IMR-90 (cell line): ENCODE measurements at regions not wholly inside any gene's neighbourhood (a gene's known extent, or its start where the extent isn't known, plus 50 kb on each side); places are given as distances from the start of the nearest gene placed in this dataset.

Source experiments
- ATAC-seq: fragments of 200-7000 bp; cut with Tn5 transposase; 2 replicates; pipeline ENCODE4 v1.9.1; 2020; ENCODE audit warnings: low read depth, mild to moderate bottlenecking, moderate library complexity
- BruUV-seq: library from RNA; stranded (reverse); fragments of 400-500 nt; replicated peaks from 2 replicates; lab custom pipeline; 2021; lab: Mats Ljungman, UMichigan
- CTCF ChIA-PET: fragments of 300-600 bp; formaldehyde crosslinking; extraction: SDS; loops from one replicate; lab custom pipeline; 2021; ENCODE audit warnings: antibody characterized with exemption; lab: Yijun Ruan, JAX
- POLR2A ChIA-PET: fragments of 300-600 bp; sonication (Branson Sonifier 250); formaldehyde crosslinking; loops from one replicate; lab custom pipeline; 2022; ENCODE audit warnings: antibody characterized with exemption; ENCODE audit not compliant: unreplicated experiment; lab: Charles Lee
- DNase-seq: peaks from one replicate; pipeline ENCODE4 v3.0.0; 2013
- H2AFZ ChIP-seq: replicated peaks from 2 replicates; pipeline ENCODE3; 2013; ENCODE audit warnings: low read length, mild to moderate bottlenecking; ENCODE audit not compliant: poor library complexity
- H2AK5ac ChIP-seq: 2 replicates; pipeline ENCODE4 v1.6.1; 2013; ENCODE audit warnings: low read depth, low read length, inconsistent platforms
- H2AK9ac ChIP-seq: replicated peaks from 2 replicates; pipeline ENCODE3; 2013; ENCODE audit warnings: mild to moderate bottlenecking, low read depth, low read length, moderate library complexity; ENCODE audit not compliant: poor library complexity
- H2BK120ac ChIP-seq: 2 replicates; pipeline ENCODE4 v1.6.1; 2013; ENCODE audit warnings: low read depth, low read length, inconsistent platforms
- H2BK15ac ChIP-seq: 3 replicates; pipeline ENCODE4 v1.6.1; 2013; ENCODE audit warnings: low read depth, low read length, inconsistent platforms
- H2BK20ac ChIP-seq: 2 replicates; pipeline ENCODE4 v1.6.1; 2013; ENCODE audit warnings: low read depth, mild to moderate bottlenecking, inconsistent platforms, low read length, moderate library complexity
- H2BK5ac ChIP-seq: 2 replicates; pipeline ENCODE4 v1.6.1; 2013; ENCODE audit warnings: mild to moderate bottlenecking, low read depth, low read length, inconsistent platforms; ENCODE audit not compliant: poor library complexity, severe bottlenecking
- H3K14ac ChIP-seq: replicated peaks from 2 replicates; pipeline ENCODE4 v1.6.1; 2013; ENCODE audit warnings: low read depth, low read length, inconsistent platforms
- H3K18ac ChIP-seq: 2 replicates; pipeline ENCODE4 v1.6.1; 2013; ENCODE audit warnings: low read depth, low read length, control low read depth
- H3K23ac ChIP-seq: 2 replicates; pipeline ENCODE4 v1.6.1; 2013; ENCODE audit warnings: low read depth, low read length, inconsistent platforms
- H3K27ac ChIP-seq: 2 replicates; pipeline ENCODE4 v1.5.1; 2013; ENCODE audit warnings: mild to moderate bottlenecking, control low read depth, low read length; ENCODE audit not compliant: insufficient read depth
- H3K27me3 ChIP-seq: 2 replicates; pipeline ENCODE4 v1.6.1; 2013; ENCODE audit warnings: low read length; ENCODE audit not compliant: control insufficient read depth, insufficient read depth
- H3K36me3 ChIP-seq: 2 replicates; pipeline ENCODE4 v1.6.1; 2013; ENCODE audit warnings: low read length, mixed read lengths; ENCODE audit not compliant: control insufficient read depth, insufficient read depth
- H3K4ac ChIP-seq: 2 replicates; pipeline ENCODE4 v1.6.1; 2013; ENCODE audit warnings: low read depth, low read length, inconsistent platforms
- H3K4me1 ChIP-seq: 2 replicates; pipeline ENCODE4 v1.6.1; 2013; ENCODE audit warnings: low read length, mixed read lengths; ENCODE audit not compliant: control insufficient read depth, insufficient read depth
- H3K4me2 ChIP-seq: 2 replicates; pipeline ENCODE4 v1.6.1; 2013; ENCODE audit warnings: low read depth, mild to moderate bottlenecking, control low read depth, low read length, moderate library complexity
- H3K4me3 ChIP-seq: 2 replicates; pipeline ENCODE4 v1.5.1; 2013; ENCODE audit warnings: low read depth, mild to moderate bottlenecking, control low read depth, low read length, moderate library complexity; ENCODE audit not compliant: insufficient read depth
- H3K56ac ChIP-seq: 2 replicates; pipeline ENCODE4 v1.6.1; 2013; ENCODE audit warnings: low read length, inconsistent platforms; ENCODE audit not compliant: insufficient read depth; ENCODE audit errors: extremely low read depth
- H3K79me1 ChIP-seq, 2 experiments: 2 replicates each; pipeline ENCODE4 v1.6.1; 2013; ENCODE audit warnings: low read length in 2 of 2, inconsistent platforms in 1 of 2, low read depth in 1 of 2
- H3K9ac ChIP-seq: 2 replicates; pipeline ENCODE4 v1.6.1; 2013; ENCODE audit warnings: low read depth, low read length, control low read depth
- H3K9me1 ChIP-seq: 2 replicates; pipeline ENCODE4 v1.6.1; 2013; ENCODE audit warnings: low read length, inconsistent platforms; ENCODE audit not compliant: insufficient read depth
- H3K9me3 ChIP-seq: 2 replicates; pipeline ENCODE4 v1.6.1; 2013; ENCODE audit warnings: low read length; ENCODE audit not compliant: control insufficient read depth, insufficient read depth
- H4K20me1 ChIP-seq: 2 replicates; pipeline ENCODE4 v1.6.1; 2013; ENCODE audit warnings: low read length, inconsistent platforms; ENCODE audit not compliant: insufficient read depth
- H4K5ac ChIP-seq: 2 replicates; pipeline ENCODE4 v1.6.1; 2013; ENCODE audit warnings: mild to moderate bottlenecking, low read depth, low read length, control low read depth
- H4K8ac ChIP-seq, 2 experiments: 2 replicates each; pipeline ENCODE4 v1.6.1; 2013; ENCODE audit warnings: low read depth in 2 of 2, low read length in 2 of 2, control low read depth in 1 of 2, inconsistent platforms in 1 of 2
- H4K91ac ChIP-seq: 2 replicates; pipeline ENCODE4 v1.6.1; 2013; ENCODE audit warnings: low read depth, low read length, inconsistent platforms; ENCODE audit not compliant: insufficient read depth
- FOS ChIP-seq: fragments of 150-350 bp; IDR thresholded peaks from 2 replicates; pipeline ENCODE4 v1.6.1; 2016; ENCODE audit warnings: low read depth, low read length
- MXI1 ChIP-seq: IDR thresholded peaks from 2 replicates; pipeline ENCODE4 v1.6.1; 2012; ENCODE audit warnings: low read depth, mild to moderate bottlenecking, low read length, moderate library complexity, borderline replicate concordance
- NFE2L2 ChIP-seq: fragments of 150-350 bp; IDR thresholded peaks from 2 replicates; pipeline ENCODE4 v1.6.1; 2016; ENCODE audit warnings: low read depth, mild to moderate bottlenecking, low read length
- POLR2A ChIP-seq: IDR thresholded peaks from 2 replicates; pipeline ENCODE4 v1.6.1; 2012; ENCODE audit warnings: mild to moderate bottlenecking, low read depth, low read length
- RCOR1 ChIP-seq: IDR thresholded peaks from 2 replicates; pipeline ENCODE4 v1.6.1; 2012; ENCODE audit warnings: mild to moderate bottlenecking, low read length, improper control_type of control experiment; ENCODE audit not compliant: insufficient replicate concordance
- dilution Hi-C: fragments of 300-500 bp; cut with HindIII; formaldehyde crosslinking; loops from one replicate; pipeline ENCODE4 v1.14.3; 2018; ENCODE audit warnings: low sequenced_read_pairs; ENCODE audit not compliant: unreplicated experiment
- in situ Hi-C: fragments of 300-500 bp; cut with MboI; formaldehyde crosslinking; loops from 3 replicates; pipeline ENCODE4 v1.14.3; 2019; ENCODE audit warnings: low sequenced_read_pairs, inconsistent platforms, mixed read lengths
- intact Hi-C: fragments of 100-400 bp; cut with micrococcal nuclease; formaldehyde crosslinking; loops from 2 replicates; pipeline ENCODE4 v1.10.0; 2022
- TF ChIP-seq, protein P1 (sequence below): conservative IDR thresholded peaks from 2 replicates; pipeline ENCODE4 v1.5.1; 2012; ENCODE audit warnings: mild to moderate bottlenecking, low read depth, low read length, improper control_type of control experiment
- TF ChIP-seq, protein P2 (sequence below): fragments of 150-350 bp; IDR thresholded peaks from 2 replicates; pipeline ENCODE4 v1.6.1; 2016; ENCODE audit warnings: low read depth, mild to moderate bottlenecking, low read length, moderate library complexity, borderline replicate concordance

DNA sequence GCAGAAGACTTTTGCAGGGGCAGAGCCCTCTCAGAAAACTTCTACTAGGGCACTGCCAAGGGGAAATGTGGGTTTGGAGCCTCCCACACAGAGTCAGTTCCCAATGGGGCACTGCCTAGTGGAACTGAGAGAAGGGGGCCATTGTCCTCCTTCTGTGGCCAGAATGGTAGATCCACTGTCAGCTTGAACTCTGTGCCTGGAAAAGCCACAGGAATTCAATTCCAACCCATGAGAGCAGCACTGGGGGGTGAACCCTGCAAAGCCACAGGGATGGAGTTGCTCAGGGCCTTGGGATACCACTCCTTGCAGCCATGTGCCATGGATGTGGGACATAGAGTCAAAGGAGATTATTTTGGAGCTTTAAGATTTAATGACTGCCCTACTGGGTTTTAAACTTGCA, 262.2 kb upstream of the SEMA3C start:
- BruUV-seq = no TSS peak
- no peak for DNase-seq
- dilution Hi-C loops = no loop called here

More for the DNA sequence above, 262.2 kb upstream of the SEMA3C start:
- no peak overlapping the region for H2BK5ac ChIP-seq
- H4K20me1 ChIP-seq = no peaks in the 10 kb centered on the region
- in situ Hi-C loops (no loop called here), intact Hi-C loops (no loop called here)
- H3K18ac ChIP-seq = no peak overlapping the region
- ChIA-PET CTCF (no interaction called here), POLR2A (no interaction called here)
- no peak overlapping the region for H3K4me3 ChIP-seq
- H3K79me1 ChIP-seq = no peaks in the 10 kb centered on the region
- no peak for ATAC-seq
- H3K23ac ChIP-seq = no peak overlapping the region
- no peak overlapping the region for H2AK9ac ChIP-seq
- no peak overlapping the region for H3K27ac ChIP-seq
- H3K9me1 ChIP-seq = no peaks in the 10 kb centered on the region
- no peaks in the 10 kb centered on the region for H3K9me3 ChIP-seq
- H4K5ac ChIP-seq = no peak overlapping the region
- TF ChIP-seq RCOR1 = no peak
- TF ChIP-seq, protein P1, sequence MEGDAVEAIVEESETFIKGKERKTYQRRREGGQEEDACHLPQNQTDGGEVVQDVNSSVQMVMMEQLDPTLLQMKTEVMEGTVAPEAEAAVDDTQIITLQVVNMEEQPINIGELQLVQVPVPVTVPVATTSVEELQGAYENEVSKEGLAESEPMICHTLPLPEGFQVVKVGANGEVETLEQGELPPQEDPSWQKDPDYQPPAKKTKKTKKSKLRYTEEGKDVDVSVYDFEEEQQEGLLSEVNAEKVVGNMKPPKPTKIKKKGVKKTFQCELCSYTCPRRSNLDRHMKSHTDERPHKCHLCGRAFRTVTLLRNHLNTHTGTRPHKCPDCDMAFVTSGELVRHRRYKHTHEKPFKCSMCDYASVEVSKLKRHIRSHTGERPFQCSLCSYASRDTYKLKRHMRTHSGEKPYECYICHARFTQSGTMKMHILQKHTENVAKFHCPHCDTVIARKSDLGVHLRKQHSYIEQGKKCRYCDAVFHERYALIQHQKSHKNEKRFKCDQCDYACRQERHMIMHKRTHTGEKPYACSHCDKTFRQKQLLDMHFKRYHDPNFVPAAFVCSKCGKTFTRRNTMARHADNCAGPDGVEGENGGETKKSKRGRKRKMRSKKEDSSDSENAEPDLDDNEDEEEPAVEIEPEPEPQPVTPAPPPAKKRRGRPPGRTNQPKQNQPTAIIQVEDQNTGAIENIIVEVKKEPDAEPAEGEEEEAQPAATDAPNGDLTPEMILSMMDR = no peak
- no peak for TF ChIP-seq POLR2A
- no peak for TF ChIP-seq MXI1
- TF ChIP-seq FOS = no peak
- TF ChIP-seq, protein P2, sequence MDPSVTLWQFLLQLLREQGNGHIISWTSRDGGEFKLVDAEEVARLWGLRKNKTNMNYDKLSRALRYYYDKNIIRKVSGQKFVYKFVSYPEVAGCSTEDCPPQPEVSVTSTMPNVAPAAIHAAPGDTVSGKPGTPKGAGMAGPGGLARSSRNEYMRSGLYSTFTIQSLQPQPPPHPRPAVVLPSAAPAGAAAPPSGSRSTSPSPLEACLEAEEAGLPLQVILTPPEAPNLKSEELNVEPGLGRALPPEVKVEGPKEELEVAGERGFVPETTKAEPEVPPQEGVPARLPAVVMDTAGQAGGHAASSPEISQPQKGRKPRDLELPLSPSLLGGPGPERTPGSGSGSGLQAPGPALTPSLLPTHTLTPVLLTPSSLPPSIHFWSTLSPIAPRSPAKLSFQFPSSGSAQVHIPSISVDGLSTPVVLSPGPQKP = no peak
- TF ChIP-seq NFE2L2 = no peak
- H3K14ac ChIP-seq = no peak overlapping the region
- H2BK120ac ChIP-seq = no peak overlapping the region
- H2AFZ ChIP-seq = no peak overlapping the region
- H3K4ac ChIP-seq = no peak overlapping the region
- H3K27me3 ChIP-seq = no peaks in the 10 kb centered on the region
- H2BK15ac ChIP-seq = no peak overlapping the region
- H3K9ac ChIP-seq = no peak overlapping the region
- H2AK5ac ChIP-seq = no peak overlapping the region
- H4K91ac ChIP-seq = no peak overlapping the region
- H3K56ac ChIP-seq = no peak overlapping the region
- H4K8ac ChIP-seq = no peak overlapping the region
- no peaks in the 10 kb centered on the region for H3K4me1 ChIP-seq
- H3K36me3 ChIP-seq = no peaks in the 10 kb centered on the region
- no peak overlapping the region for H3K4me2 ChIP-seq
- no peak overlapping the region for H2BK20ac ChIP-seq
